PC-3 (cell line): ENCODE measurements at regions not wholly inside any gene's neighbourhood (a gene's known extent, or its start where the extent isn't known, plus 50 kb on each side); places are given as distances from the start of the nearest gene placed in this dataset.

Source experiments
- ATAC-seq: fragments of 200-7000 bp; cut with Tn5 transposase; 2 replicates; pipeline ENCODE4 v1.9.1; 2020; ENCODE audit warnings: mild to moderate bottlenecking, moderate library complexity
- BruUV-seq: library from RNA; stranded (reverse); fragments of 400-500 nt; replicated peaks from 2 replicates; lab custom pipeline; 2021; lab: Mats Ljungman, UMichigan
- CTCF ChIA-PET: fragments of 300-600 bp; sonication (Branson Sonifier 250); formaldehyde crosslinking; loops from one replicate; lab custom pipeline; 2022; ENCODE audit warnings: antibody characterized with exemption; lab: Charles Lee
- POLR2A ChIA-PET: fragments of 300-600 bp; sonication (Branson Sonifier 250); formaldehyde crosslinking; loops from one replicate; lab custom pipeline; 2022; ENCODE audit warnings: antibody characterized with exemption; ENCODE audit not compliant: unreplicated experiment; lab: Charles Lee
- DNase-seq: peaks from one replicate; pipeline ENCODE4 v3.0.0-alpha.2; 2015
- H2AFZ ChIP-seq: fragments of 300-600 bp; sonication (generic); 2 replicates; pipeline ENCODE4 v1.6.0; 2016; ENCODE audit warnings: antibody characterized with exemption, low read length
- H3F3A ChIP-seq: fragments of 300-600 bp; sonication (generic); one replicate; pipeline ENCODE4 v1.6.0; 2017; ENCODE audit warnings: antibody characterized with exemption, low read length, control low read depth, mild to moderate bottlenecking; ENCODE audit not compliant: unreplicated experiment
- H3K27ac ChIP-seq: fragments of 300-600 bp; sonication (generic); 2 replicates; pipeline ENCODE4 v1.5.1; 2016; ENCODE audit warnings: mild to moderate bottlenecking, low read length
- H3K27me3 ChIP-seq: fragments of 300-600 bp; sonication (generic); 2 replicates; pipeline ENCODE4 v1.6.1; 2016; ENCODE audit warnings: low read length, mixed read lengths
- H3K36me3 ChIP-seq: fragments of 300-600 bp; sonication (generic); 2 replicates; pipeline ENCODE4 v1.6.1; 2016; ENCODE audit warnings: low read depth, mixed run types, low read length, mixed read lengths
- H3K4me1 ChIP-seq: fragments of 300-600 bp; sonication (generic); 2 replicates; pipeline ENCODE4 v1.5.1; 2016; ENCODE audit warnings: low read length; ENCODE audit not compliant: insufficient read depth
- H3K4me2 ChIP-seq: fragments of 300-600 bp; sonication (generic); 2 replicates; pipeline ENCODE4 v1.6.0; 2016; ENCODE audit warnings: low read length
- H3K4me3 ChIP-seq: fragments of 300-600 bp; sonication (generic); 2 replicates; pipeline ENCODE4 v1.5.1; 2016; ENCODE audit warnings: mild to moderate bottlenecking, low read length, mixed read lengths
- H3K79me2 ChIP-seq: fragments of 300-600 bp; sonication (generic); 2 replicates; pipeline ENCODE4 v1.6.1; 2017; ENCODE audit warnings: low read length, mixed read lengths
- H3K9ac ChIP-seq: fragments of 300-600 bp; sonication (generic); 2 replicates; pipeline ENCODE4 v1.6.0; 2016; ENCODE audit warnings: mild to moderate bottlenecking, low read length
- H3K9me2 ChIP-seq: fragments of 300-600 bp; sonication (generic); replicated peaks from 2 replicates; pipeline ENCODE4 v1.6.1; 2016; ENCODE audit warnings: mixed run types, low read length, mixed read lengths
- H3K9me3 ChIP-seq: fragments of 300-600 bp; sonication (generic); 2 replicates; pipeline ENCODE4 v1.6.1; 2016; ENCODE audit warnings: low read length, mixed read lengths
- H4K20me1 ChIP-seq: fragments of 300-600 bp; sonication (generic); 2 replicates; pipeline ENCODE4 v1.6.1; 2016; ENCODE audit warnings: low read length, mixed read lengths
- CTCF ChIP-seq: fragments of 300-600 bp; sonication (generic); conservative IDR thresholded peaks from 2 replicates; pipeline ENCODE4 v1.5.1; 2017; ENCODE audit warnings: antibody characterized with exemption, low read depth, mild to moderate bottlenecking, low read length
- EZH2 ChIP-seq: fragments of 300-600 bp; sonication (generic); IDR thresholded peaks from one replicate; pipeline ENCODE4 v1.6.1; 2017; ENCODE audit warnings: antibody characterized with exemption, mild to moderate bottlenecking, low read length; ENCODE audit not compliant: unreplicated experiment
- EZH2phosphoT487 ChIP-seq: fragments of 300-600 bp; sonication (generic); IDR thresholded peaks from 2 replicates; pipeline ENCODE4 v1.6.1; 2018; ENCODE audit warnings: mild to moderate bottlenecking, antibody characterized with exemption, low read length, borderline replicate concordance
- intact Hi-C: fragments of 100-400 bp; cut with micrococcal nuclease; formaldehyde crosslinking; loops from 2 replicates; pipeline ENCODE4 v1.9.0; 2023

- BruUV-seq: no TSS peak
- H4K20me1 ChIP-seq: no peaks in the 10 kb centered on the region
- DNase-seq (no peak), ATAC-seq (no peak)
- H3K9ac ChIP-seq: no peak overlapping the region
- H3K79me2 ChIP-seq: no peaks in the 10 kb centered on the region
- H3K4me1 ChIP-seq: no peaks in the 10 kb centered on the region
- H3K9me3 ChIP-seq: no peaks in the 10 kb centered on the region
- TF ChIP-seq EZH2 (no peak), EZH2phosphoT487 (no peak), CTCF (no peak)
- no peak overlapping the region for H3K4me2 ChIP-seq
- H3K9me2 ChIP-seq: no peaks in the 10 kb centered on the region
- CTCF ChIA-PET: no interaction called here
- POLR2A ChIA-PET: no interaction called here
- no peaks in the 10 kb centered on the region for H3F3A ChIP-seq
- H2AFZ ChIP-seq: no peak overlapping the region
- intact Hi-C loops: no loop called here
- no peaks in the 10 kb centered on the region for H3K36me3 ChIP-seq
- H3K27ac ChIP-seq: no peak overlapping the region
- H3K4me3 ChIP-seq: no peak overlapping the region
- peaks cover 58% of the 10 kb centered on the region for H3K27me3 ChIP-seq
These were observed 215.1 kb upstream of the SALL3 start for GRCh38 chr18:78764544-78764943.

GRCh38 chr18:78765142-78765541 lies 214.5 kb upstream of the SALL3 start:
- H3K27ac ChIP-seq: no peak overlapping the region
- H3K79me2 ChIP-seq: no peaks in the 10 kb centered on the region
- no peaks in the 10 kb centered on the region for H3F3A ChIP-seq
- intact Hi-C loops: no loop called here
- BruUV-seq: no TSS peak
- CTCF ChIA-PET: no interaction called here
- TF ChIP-seq EZH2: no peak
- TF ChIP-seq CTCF: no peak
- TF ChIP-seq EZH2phosphoT487: no peak
- ATAC-seq (no peak), DNase-seq (no peak)
- no peak overlapping the region for H3K4me3 ChIP-seq
- no peaks in the 10 kb centered on the region for H3K9me2 ChIP-seq
- no peak overlapping the region for H3K9ac ChIP-seq
- H3K4me2 ChIP-seq: no peak overlapping the region
- no peak overlapping the region for H2AFZ ChIP-seq
- H4K20me1 ChIP-seq: no peaks in the 10 kb centered on the region
- no peaks in the 10 kb centered on the region for H3K4me1 ChIP-seq
- H3K9me3 ChIP-seq: no peaks in the 10 kb centered on the region
- H3K27me3 ChIP-seq: peaks cover 64% of the 10 kb centered on the region
- POLR2A ChIA-PET: no interaction called here
- no peaks in the 10 kb centered on the region for H3K36me3 ChIP-seq

- ATAC-seq: no peak
- BruUV-seq: no TSS peak
These were observed 213.9 kb upstream of the SALL3 start for GRCh38 chr18:78765637-78766281.

More at GRCh38 chr18:78765637-78766281, 213.9 kb upstream of the SALL3 start:
- Histone ChIP-seq H3K27me3 (peaks cover 69% of the 10 kb centered on the region), H3K4me1 (no peaks in the 10 kb centered on the region), H3K9me2 (no peaks in the 10 kb centered on the region), H2AFZ (no peak overlapping the region), H3K4me3 (no peak overlapping the region), H3K79me2 (no peaks in the 10 kb centered on the region), H3K9ac (no peak overlapping the region), H3K9me3 (no peaks in the 10 kb centered on the region), H3F3A (no peaks in the 10 kb centered on the region), H3K36me3 (no peaks in the 10 kb centered on the region), H4K20me1 (no peaks in the 10 kb centered on the region), H3K27ac (no peak overlapping the region), H3K4me2 (no peak overlapping the region)
- DNase-seq: no peak
- intact Hi-C loops: no loop called here
- CTCF ChIA-PET: no interaction called here
- no peak for TF ChIP-seq EZH2phosphoT487
- no peak for TF ChIP-seq CTCF
- no peak for TF ChIP-seq EZH2
- POLR2A ChIA-PET: no interaction called here
